Endothelial cell of umbilical vein (primary cell): ENCODE measurements at regions not wholly inside any gene's neighbourhood (a gene's known extent, or its start where the extent isn't known, plus 50 kb on each side); places are given as distances from the start of the nearest gene placed in this dataset.

ENCODE experiments used
- BruUV-seq: library from RNA; stranded (reverse); fragments of 400-500 nt; replicated peaks from 2 replicates; lab custom pipeline; 2021; lab: Mats Ljungman, UMichigan
- CTCF ChIA-PET: fragments of 300-600, 350-600 bp; sonication (Branson Sonifier 250); formaldehyde crosslinking; loops from one replicate; lab custom pipeline; 2021; ENCODE audit warnings: antibody characterized with exemption, inconsistent platforms; lab: Charles Lee
- POLR2A ChIA-PET: fragments of 300-600, 350-600 bp; sonication (Branson Sonifier 250); formaldehyde crosslinking; loops from one replicate; lab custom pipeline; 2021; ENCODE audit warnings: antibody characterized with exemption, inconsistent platforms; lab: Charles Lee
- DNase-seq: peaks from one replicate; pipeline ENCODE4 v3.0.0-alpha.2; 2011; ENCODE audit warnings: low read depth, low spot score
- FAIRE-seq: peaks from 2 replicates; lab custom pipeline; 2011; peaks lifted over from hg19 to GRCh38; lab: Jason Lieb, UNC
- H2AFZ ChIP-seq: 2 replicates; pipeline ENCODE4 v1.6.0; 2012; ENCODE audit warnings: low read depth, low read length, control low read depth, inconsistent platforms
- H3K27ac ChIP-seq: 2 replicates; pipeline ENCODE4 v1.5.1; 2011; ENCODE audit warnings: low read depth, mild to moderate bottlenecking, control low read depth, low read length, moderate library complexity; ENCODE audit not compliant: insufficient read depth
- H3K27me3 ChIP-seq, 2 experiments: 2 replicates each; pipeline versions ENCODE4 v1.6.0 to v1.6.1; 2011; ENCODE audit warnings: low read length in 2 of 2, mixed read lengths in 1 of 2; ENCODE audit not compliant: control insufficient read depth in 2 of 2, insufficient read depth in 2 of 2
- H3K36me3 ChIP-seq, 2 experiments: 2 replicates in 1 of 2; 3 replicates in 1 of 2; pipeline ENCODE4 v1.5.1; 2011; ENCODE audit warnings: low read length in 2 of 2, mild to moderate bottlenecking in 1 of 2, moderate library complexity in 1 of 2; ENCODE audit not compliant: control insufficient read depth in 2 of 2, insufficient read depth in 2 of 2; ENCODE audit errors: extremely low read depth in 1 of 2
- H3K4me1 ChIP-seq: 3 replicates; pipeline ENCODE4 v1.5.1; 2011; ENCODE audit warnings: mild to moderate bottlenecking, low read length; ENCODE audit not compliant: control insufficient read depth, insufficient read depth; ENCODE audit errors: extremely low read depth
- H3K4me2 ChIP-seq: 2 replicates; pipeline ENCODE4 v1.6.1; 2011; ENCODE audit warnings: low read length, control low read depth, mixed read lengths; ENCODE audit not compliant: insufficient read depth
- H3K4me3 ChIP-seq, 3 experiments: fragments of 200-600 bp in 1 of 3; sonication (generic), shearing (Covaris generic) in 1 of 3; replicated peaks in 1 of 3; 2 replicates each; pipeline ENCODE4 v1.5.1; 2011 to 2016; ENCODE audit warnings: control low read depth in 3 of 3, low read length in 3 of 3, mild to moderate bottlenecking in 2 of 3, inconsistent platforms in 1 of 3, low read depth in 1 of 3, moderate library complexity in 1 of 3; ENCODE audit not compliant: insufficient read depth in 1 of 3
- H3K79me2 ChIP-seq: 2 replicates; pipeline ENCODE4 v1.6.0; 2012; ENCODE audit warnings: low read length, inconsistent platforms; ENCODE audit not compliant: control insufficient read depth, insufficient read depth
- H3K9ac ChIP-seq: replicated peaks from 2 replicates; pipeline ENCODE3; 2011; ENCODE audit warnings: low read length, control low read depth; ENCODE audit not compliant: insufficient read depth; ENCODE audit errors: extremely low read depth
- H3K9me1 ChIP-seq: replicated peaks from 3 replicates; pipeline ENCODE4 v1.6.0; 2011; ENCODE audit warnings: mild to moderate bottlenecking, low read length; ENCODE audit not compliant: control insufficient read depth, insufficient read depth; ENCODE audit errors: extremely low read depth
- H3K9me3 ChIP-seq: replicated peaks from 2 replicates; pipeline ENCODE4 v1.5.1; 2012; ENCODE audit warnings: low read length, inconsistent platforms; ENCODE audit not compliant: control insufficient read depth, insufficient read depth
- H4K20me1 ChIP-seq: replicated peaks from 2 replicates; pipeline ENCODE3; 2011; ENCODE audit warnings: mild to moderate bottlenecking, low read length; ENCODE audit not compliant: control insufficient read depth, insufficient read depth; ENCODE audit errors: extremely low read depth
- EZH2 ChIP-seq: IDR thresholded peaks from 2 replicates; pipeline ENCODE4 v1.6.1; 2012; ENCODE audit warnings: borderline replicate concordance, low read depth, mild to moderate bottlenecking, moderate library complexity, low read length, inconsistent platforms; ENCODE audit not compliant: severe bottlenecking
- FOS ChIP-seq: IDR thresholded peaks from 2 replicates; pipeline ENCODE4 v1.6.1; 2011; ENCODE audit warnings: mild to moderate bottlenecking, low read length, moderate library complexity, borderline replicate concordance; ENCODE audit not compliant: insufficient read depth
- GATA2 ChIP-seq: IDR thresholded peaks from 2 replicates; pipeline ENCODE4 v1.7.0; 2011; ENCODE audit warnings: low read depth, mild to moderate bottlenecking, moderate library complexity, mixed read lengths, low read length; ENCODE audit not compliant: insufficient read length, insufficient read depth
- JUN ChIP-seq: IDR thresholded peaks from 2 replicates; pipeline ENCODE4 v1.6.1; 2011; ENCODE audit warnings: borderline replicate concordance, low read depth; ENCODE audit not compliant: insufficient read length, insufficient read depth
- MYC ChIP-seq: IDR thresholded peaks from one replicate; pipeline ENCODE4 v1.6.1; 2011; ENCODE audit warnings: mild to moderate bottlenecking, low read depth, low read length
- POLR2A ChIP-seq: IDR thresholded peaks from 2 replicates; pipeline ENCODE4 v1.6.1; 2012; ENCODE audit warnings: low read depth, mild to moderate bottlenecking, control low read depth, low read length
- POLR2AphosphoS5 ChIP-seq: IDR thresholded peaks from 2 replicates; pipeline ENCODE4 v1.6.1; 2012; ENCODE audit warnings: low read depth, mild to moderate bottlenecking, control low read depth, low read length, moderate library complexity; ENCODE audit not compliant: insufficient read depth
- dilution Hi-C: fragments of 300-500 bp; cut with MboI; formaldehyde crosslinking; loops from one replicate; pipeline ENCODE4 v1.15.0; 2019; ENCODE audit warnings: low sequenced_read_pairs; ENCODE audit not compliant: extremely low pct_ligation_motif_present
- intact Hi-C: fragments of 100-400 bp; cut with micrococcal nuclease; formaldehyde crosslinking; loops from one replicate; pipeline ENCODE4 v1.10.0; 2022
- TF ChIP-seq, protein P1 (sequence below): IDR thresholded peaks from 2 replicates; pipeline ENCODE4 v1.6.1; 2011; ENCODE audit not compliant: insufficient read depth, insufficient read length
- TF ChIP-seq, protein P2 (sequence below), 2 donors: IDR thresholded peaks; 1 replicate in 1 of 2; 2 replicates in 1 of 2; pipeline ENCODE4 v1.5.1; 2011; ENCODE audit warnings: low read length in 2 of 2, mild to moderate bottlenecking in 2 of 2, moderate library complexity in 2 of 2, control low read depth in 1 of 2, inconsistent platforms in 1 of 2, low read depth in 1 of 2; ENCODE audit not compliant: insufficient read depth in 1 of 2; ENCODE audit errors: extremely low read depth in 1 of 2

DNA sequence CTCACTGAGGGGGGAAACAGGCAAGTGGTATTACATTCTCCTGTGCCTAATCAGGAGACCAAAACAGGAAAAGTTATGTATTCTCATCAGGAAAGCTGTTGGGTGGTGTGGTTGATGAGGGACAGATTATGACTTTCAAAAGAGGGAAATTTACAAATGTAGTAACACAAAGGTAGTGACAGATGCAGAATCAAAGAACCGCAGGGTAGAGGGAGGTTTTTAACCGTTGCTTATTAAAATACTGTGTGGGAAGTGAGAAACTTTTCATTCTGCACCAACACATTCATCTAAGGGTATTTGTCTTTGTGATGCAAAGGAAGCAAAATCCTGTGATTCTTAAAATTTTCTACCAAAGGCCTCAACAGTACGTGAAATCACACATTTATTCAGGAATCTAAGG is 288.2 kb upstream of the MAN1A1 start:
- Histone ChIP-seq H4K20me1 (no peaks in the 10 kb centered on the region), H3K4me1 (no peaks in the 10 kb centered on the region), H3K4me2 (no peak overlapping the region), H3K9ac (no peak overlapping the region), H2AFZ (no peak overlapping the region), H3K4me3 (no peak overlapping the region), H3K79me2 (no peaks in the 10 kb centered on the region), H3K9me1 (no peaks in the 10 kb centered on the region), H3K27ac (no peak overlapping the region), H3K27me3 (no peaks in the 10 kb centered on the region), H3K36me3 (no peaks in the 10 kb centered on the region), H3K9me3 (no peaks in the 10 kb centered on the region)
- TF ChIP-seq JUN: no peak
- TF ChIP-seq GATA2: no peak
- no peak for TF ChIP-seq POLR2A
- FAIRE-seq (no peak), DNase-seq (no peak)
- intact Hi-C loops (no loop called here), dilution Hi-C loops (no loop called here)
- CTCF ChIA-PET: interaction anchor here (1.4 kb wide), 1 partner anchor 34 kb away, joined by 3 read pairs; no protein-coding TSS in a partner anchor
- BruUV-seq: no TSS peak
- POLR2A ChIA-PET: no interaction called here

DNA sequence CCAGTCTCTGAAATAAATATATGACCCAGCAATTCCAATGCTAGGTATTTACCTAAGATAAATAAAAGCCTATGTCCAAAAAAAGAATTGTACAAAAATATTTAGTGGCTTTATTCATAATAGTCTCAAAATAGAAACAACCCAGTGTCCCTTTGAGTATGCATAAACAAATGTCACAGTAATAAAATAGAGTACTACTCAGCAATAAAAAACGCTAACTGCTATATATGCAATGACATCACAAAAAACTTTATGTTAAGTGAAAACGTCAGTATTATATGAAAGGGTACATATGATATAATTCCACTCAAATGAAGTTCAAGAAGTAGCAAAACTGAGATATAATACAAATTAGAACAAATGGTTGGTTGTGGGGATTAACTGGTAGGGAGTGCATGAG is 286.5 kb upstream of the MAN1A1 start:
- ChIA-PET CTCF (no interaction called here), POLR2A (no interaction called here)
- Histone ChIP-seq H3K27ac (no peak overlapping the region), H4K20me1 (no peaks in the 10 kb centered on the region), H3K9me1 (no peaks in the 10 kb centered on the region), H2AFZ (no peak overlapping the region), H3K4me3 (no peak overlapping the region), H3K4me2 (no peak overlapping the region), H3K9ac (no peak overlapping the region), H3K4me1 (no peaks in the 10 kb centered on the region), H3K9me3 (no peaks in the 10 kb centered on the region), H3K36me3 (no peaks in the 10 kb centered on the region), H3K27me3 (no peaks in the 10 kb centered on the region), H3K79me2 (no peaks in the 10 kb centered on the region)
- BruUV-seq: no TSS peak
- no peak for TF ChIP-seq FOS
- no peak for TF ChIP-seq POLR2A
- no peak for TF ChIP-seq EZH2
- TF ChIP-seq, protein P1, sequence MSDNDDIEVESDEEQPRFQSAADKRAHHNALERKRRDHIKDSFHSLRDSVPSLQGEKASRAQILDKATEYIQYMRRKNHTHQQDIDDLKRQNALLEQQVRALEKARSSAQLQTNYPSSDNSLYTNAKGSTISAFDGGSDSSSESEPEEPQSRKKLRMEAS: no peak
- TF ChIP-seq GATA2: no peak
- TF ChIP-seq MYC: no peak
- TF ChIP-seq, protein P2, sequence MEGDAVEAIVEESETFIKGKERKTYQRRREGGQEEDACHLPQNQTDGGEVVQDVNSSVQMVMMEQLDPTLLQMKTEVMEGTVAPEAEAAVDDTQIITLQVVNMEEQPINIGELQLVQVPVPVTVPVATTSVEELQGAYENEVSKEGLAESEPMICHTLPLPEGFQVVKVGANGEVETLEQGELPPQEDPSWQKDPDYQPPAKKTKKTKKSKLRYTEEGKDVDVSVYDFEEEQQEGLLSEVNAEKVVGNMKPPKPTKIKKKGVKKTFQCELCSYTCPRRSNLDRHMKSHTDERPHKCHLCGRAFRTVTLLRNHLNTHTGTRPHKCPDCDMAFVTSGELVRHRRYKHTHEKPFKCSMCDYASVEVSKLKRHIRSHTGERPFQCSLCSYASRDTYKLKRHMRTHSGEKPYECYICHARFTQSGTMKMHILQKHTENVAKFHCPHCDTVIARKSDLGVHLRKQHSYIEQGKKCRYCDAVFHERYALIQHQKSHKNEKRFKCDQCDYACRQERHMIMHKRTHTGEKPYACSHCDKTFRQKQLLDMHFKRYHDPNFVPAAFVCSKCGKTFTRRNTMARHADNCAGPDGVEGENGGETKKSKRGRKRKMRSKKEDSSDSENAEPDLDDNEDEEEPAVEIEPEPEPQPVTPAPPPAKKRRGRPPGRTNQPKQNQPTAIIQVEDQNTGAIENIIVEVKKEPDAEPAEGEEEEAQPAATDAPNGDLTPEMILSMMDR (IDR thresholded peaks at IDR 0.05; ENCODE audit: extremely low read depth in 1 of 2, insufficient read depth in 1 of 2, low read depth in 1 of 2, low read length in 2 of 2): no peak
- TF ChIP-seq JUN: no peak
- TF ChIP-seq POLR2AphosphoS5: no peak
- no peak for DNase-seq
- FAIRE-seq: no peak
- intact Hi-C loops (no loop called here), dilution Hi-C loops (no loop called here)
